H9 (cell line): ENCODE measurements at regions not wholly inside any gene's neighbourhood (a gene's known extent, or its start where the extent isn't known, plus 50 kb on each side); places are given as distances from the start of the nearest gene placed in this dataset.

Source experiments
- DNase-seq: peaks from one replicate; pipeline ENCODE4 v3.0.0-alpha.2; 2017
- H2AFZ ChIP-seq: one replicate; pipeline ENCODE4 v1.6.1; 2013; ENCODE audit warnings: mild to moderate bottlenecking, low read length, control low read depth, moderate library complexity
- H2AK5ac ChIP-seq: 2 replicates; pipeline ENCODE4 v1.6.1; 2013; ENCODE audit warnings: low read length, control low read depth, mixed read lengths; ENCODE audit not compliant: insufficient read length
- H2BK120ac ChIP-seq: one replicate; pipeline ENCODE4 v1.6.1; 2013; ENCODE audit warnings: low read depth, mild to moderate bottlenecking, low read length, control low read depth, inconsistent platforms; ENCODE audit not compliant: poor library complexity, severe bottlenecking
- H2BK12ac ChIP-seq: 2 replicates; pipeline ENCODE4 v1.6.1; 2013; ENCODE audit warnings: low read length, control low read depth, mixed read lengths, low read depth; ENCODE audit not compliant: insufficient read length
- H2BK15ac ChIP-seq: 2 replicates; pipeline ENCODE4 v1.6.1; 2013; ENCODE audit warnings: low read depth, low read length, control low read depth
- H2BK20ac ChIP-seq: one replicate; pipeline ENCODE4 v1.6.1; 2013; ENCODE audit warnings: low read depth, mild to moderate bottlenecking, low read length, control low read depth, inconsistent platforms; ENCODE audit not compliant: poor library complexity, severe bottlenecking
- H2BK5ac ChIP-seq: 2 replicates; pipeline ENCODE4 v1.6.1; 2013; ENCODE audit warnings: low read length, control low read depth, mixed read lengths; ENCODE audit not compliant: insufficient read length
- H3K14ac ChIP-seq: 2 replicates; pipeline ENCODE4 v1.6.1; 2013; ENCODE audit warnings: low read length, control low read depth; ENCODE audit not compliant: insufficient read depth
- H3K18ac ChIP-seq: 2 replicates; pipeline ENCODE4 v1.6.1; 2013; ENCODE audit warnings: low read depth, mild to moderate bottlenecking, mixed read lengths, low read length, control low read depth; ENCODE audit not compliant: insufficient read length
- H3K23ac ChIP-seq: 2 replicates; pipeline ENCODE4 v1.6.1; 2013; ENCODE audit warnings: low read length, control low read depth, mixed read lengths, low read depth; ENCODE audit not compliant: insufficient read length
- H3K23me2 ChIP-seq: 2 replicates; pipeline ENCODE4 v1.6.1; 2013; ENCODE audit warnings: low read depth, mild to moderate bottlenecking, mixed read lengths, low read length, control low read depth; ENCODE audit not compliant: insufficient read length, poor library complexity, severe bottlenecking
- H3K27ac ChIP-seq: 2 replicates; pipeline ENCODE4 v1.5.1; 2013; ENCODE audit warnings: low read length, control low read depth, mixed read lengths, low read depth; ENCODE audit not compliant: insufficient read length
- H3K27me3 ChIP-seq: 2 replicates; pipeline ENCODE4 v1.6.1; 2013; ENCODE audit warnings: low read length, control low read depth, inconsistent platforms; ENCODE audit not compliant: insufficient read depth
- H3K4ac ChIP-seq: 2 replicates; pipeline ENCODE4 v1.6.1; 2013; ENCODE audit warnings: low read depth, mild to moderate bottlenecking, control low read depth, inconsistent platforms, low read length, moderate library complexity
- H3K4me1 ChIP-seq: 2 replicates; pipeline ENCODE4 v1.6.1; 2013; ENCODE audit warnings: low read length, control low read depth, inconsistent platforms; ENCODE audit not compliant: insufficient read depth
- H3K4me2 ChIP-seq: 2 replicates; pipeline ENCODE4 v1.6.1; 2013; ENCODE audit warnings: low read length, control low read depth, mixed read lengths; ENCODE audit not compliant: insufficient read length, insufficient read depth
- H3K56ac ChIP-seq: 2 replicates; pipeline ENCODE4 v1.6.1; 2013; ENCODE audit warnings: low read depth, mild to moderate bottlenecking, mixed read lengths, low read length, control low read depth; ENCODE audit not compliant: insufficient read length
- H3K79me1 ChIP-seq: 2 replicates; pipeline ENCODE4 v1.6.1; 2013; ENCODE audit warnings: low read depth, mild to moderate bottlenecking, moderate library complexity, low read length, control low read depth, inconsistent platforms; ENCODE audit not compliant: insufficient read depth, poor library complexity, severe bottlenecking
- H3K79me2 ChIP-seq: 2 replicates; pipeline ENCODE4 v1.6.1; 2013; ENCODE audit warnings: low read length, control low read depth, inconsistent platforms; ENCODE audit not compliant: insufficient read depth
- H3K9ac ChIP-seq: 2 replicates; pipeline ENCODE4 v1.6.1; 2013; ENCODE audit warnings: low read length, control low read depth, mixed read lengths; ENCODE audit not compliant: insufficient read length; ENCODE audit errors: extremely low read depth
- H3K9me3 ChIP-seq: one replicate; pipeline ENCODE4 v1.6.1; 2013; ENCODE audit warnings: low read depth, low read length, inconsistent platforms; ENCODE audit not compliant: control insufficient read depth
- H3T11ph ChIP-seq: one replicate; pipeline ENCODE4 v1.6.1; 2013; ENCODE audit warnings: mild to moderate bottlenecking, low read length, control low read depth, inconsistent platforms
- H4K20me1 ChIP-seq: one replicate; pipeline ENCODE4 v1.6.1; 2013; ENCODE audit not compliant: control insufficient read depth, insufficient read length, insufficient read depth
- H4K5ac ChIP-seq: 2 replicates; pipeline ENCODE4 v1.6.1; 2013; ENCODE audit warnings: low read depth, mild to moderate bottlenecking, mixed read lengths, low read length, control low read depth; ENCODE audit not compliant: insufficient read length
- H4K8ac ChIP-seq: replicated peaks from 2 replicates; pipeline ENCODE4 v1.6.1; 2013; ENCODE audit warnings: low read length, control low read depth, mixed read lengths, low read depth; ENCODE audit not compliant: insufficient read length
- H4K91ac ChIP-seq: 2 replicates; pipeline ENCODE4 v1.6.1; 2013; ENCODE audit warnings: low read depth, mild to moderate bottlenecking, moderate library complexity, mixed read lengths, low read length, control low read depth; ENCODE audit not compliant: insufficient read length
- H3K27ac Mint-ChIP-seq, 3 experiments: 2 replicates in 2 of 3; 3 replicates in 1 of 3; pipeline ENCODE4 v1.8.0; 2020 to 2021; ENCODE audit warnings: mixed read lengths in 3 of 3, mild to moderate bottlenecking in 1 of 3, moderate library complexity in 1 of 3
- H3K27me3 Mint-ChIP-seq: 2 replicates; pipeline ENCODE4 v1.8.0; 2021; ENCODE audit warnings: low read depth, mild to moderate bottlenecking, moderate library complexity, mixed read lengths
- H3K36me3 Mint-ChIP-seq, 3 experiments: 2 replicates in 2 of 3; 3 replicates in 1 of 3; pipeline ENCODE4 v1.8.0; 2020 to 2021; ENCODE audit warnings: low read depth in 3 of 3, mixed read lengths in 3 of 3; ENCODE audit not compliant: insufficient read depth in 1 of 3
- H3K4me1 Mint-ChIP-seq, 2 experiments: 2 replicates each; pipeline ENCODE4 v1.8.0; 2020; ENCODE audit warnings: mixed read lengths in 2 of 2
- H3K4me3 Mint-ChIP-seq, 2 experiments: 2 replicates in 1 of 2; 3 replicates in 1 of 2; pipeline ENCODE4 v1.8.0; 2020 to 2021; ENCODE audit warnings: mild to moderate bottlenecking in 2 of 2, mixed read lengths in 2 of 2, moderate library complexity in 1 of 2
- H3K9me3 Mint-ChIP-seq, 2 experiments: 2 replicates in 1 of 2; 3 replicates in 1 of 2; pipeline ENCODE4 v1.8.0; 2020; ENCODE audit warnings: mild to moderate bottlenecking in 2 of 2, mixed read lengths in 2 of 2, moderate library complexity in 1 of 2
- CTCF ChIP-seq: fragments of 200-600 bp; sonication (generic); conservative IDR thresholded peaks from 3 replicates; pipeline ENCODE4 v1.8.0; 2021; ENCODE audit warnings: antibody characterized with exemption, mild to moderate bottlenecking
- WGBS: extraction: QIAGEN DNeasy Blood & Tissue Kit; methylation state at CpG from one replicate; pipeline ENCODE4 v1.1.7; 2013; ENCODE audit warnings: missing lambda C conversion rate, low lambda C conversion rate, mixed read lengths; ENCODE audit not compliant: insufficient read length; ENCODE audit errors: extremely low coverage; 5-methylcytosine and 5-hydroxymethylcytosine counted together

GRCh38 chr22:49284056-49284784 is 543.5 kb downstream of the BRD1 start:
- no CpG with 5 or more reads among the region's 23 CpGs for WGBS
- Histone ChIP-seq H2BK12ac (no peak overlapping the region), H3K79me1 (no peaks in the 10 kb centered on the region), H3K9ac (no peak overlapping the region), H3K9me3 (no peaks in the 10 kb centered on the region), H4K5ac (no peak overlapping the region), H4K20me1 (no peaks in the 10 kb centered on the region), H3K4me1 (no peaks in the 10 kb centered on the region), H3K18ac (no peak overlapping the region), H2AK5ac (no peak overlapping the region), H2BK5ac (no peak overlapping the region), H3K23me2 (no peaks in the 10 kb centered on the region), H3K79me2 (no peaks in the 10 kb centered on the region), H2BK20ac (no peak overlapping the region), H3K4me2 (no peak overlapping the region), H3K27me3 (no peaks in the 10 kb centered on the region), H2BK15ac (no peak overlapping the region), H3K23ac (no peak overlapping the region), H3K56ac (no peak overlapping the region), H2BK120ac (no peak overlapping the region), H3K27ac (no peak overlapping the region), H3K4ac (no peak overlapping the region), H3K14ac (no peak overlapping the region; the same call in 1 of the 2 replicates), H3T11ph (no peak overlapping the region), H4K8ac (no peak overlapping the region), H2AFZ (no peak overlapping the region), H4K91ac (no peak overlapping the region)
- no peak for DNase-seq
- Mint-ChIP-seq H3K4me1 (peaks cover 7 to 17% of the 10 kb centered on the region in 2 experiments), H3K27me3 (peaks cover 59% of the 10 kb centered on the region), H3K9me3 (peaks cover 6 to 9% of the 10 kb centered on the region in 2 experiments; a peak in 4 of 5 replicates), H3K4me3 (no peak overlapping the region), H3K36me3 (peaks cover 0 to 6% (median 6%) of the 10 kb centered on the region in 3 experiments; a peak in 4 of 7 replicates), H3K27ac (no peak overlapping the region)
- no peak for TF ChIP-seq CTCF
